Endothelial cell of hepatic sinusoid (primary cell): ENCODE measurements at regions not wholly inside any gene's neighbourhood (a gene's known extent, or its start where the extent isn't known, plus 50 kb on each side); places are given as distances from the start of the nearest gene placed in this dataset.
"Not testable (repeated sequence)": the region's sequence is repeated elsewhere in the genome, so short reads cannot be mapped to it uniquely, and the experiment has no call there.

Experiments used
- in situ Hi-C: cut with HindIII; loops from 2 replicates; pipeline ENCODE4 v1.10.0; 2017; ENCODE audit warnings: low sequenced_read_pairs

GRCh38 chr6:109875973-109876372 lies 102.1 kb upstream of the GPR6 start:
- in situ Hi-C loops, result no loop called here

GRCh38 chr6:109877028-109878004 lies 100.8 kb upstream of the GPR6 start:
- in situ Hi-C loops, result no loop called here

- in situ Hi-C loops, result not testable (repeated sequence)
These were observed 100.0 kb upstream of the GPR6 start for GRCh38 chr6:109878005-109878690.

GRCh38 chr6:109879081-109879480 lies 99.0 kb upstream of the GPR6 start:
- in situ Hi-C loops, result not testable (repeated sequence)

GRCh38 chr6:109879521-109879920 lies 98.6 kb upstream of the GPR6 start:
- in situ Hi-C loops, result no loop called here

- in situ Hi-C loops, result not testable (repeated sequence)
These were observed 97.0 kb upstream of the GPR6 start for GRCh38 chr6:109881069-109881468.

- in situ Hi-C loops, result not testable (repeated sequence)
These were observed 96.1 kb upstream of the GPR6 start for GRCh38 chr6:109881953-109882490.

GRCh38 chr6:109891924-109892323 lies 86.2 kb upstream of the GPR6 start:
- in situ Hi-C loops, result no loop called here

GRCh38 chr6:109892451-109893435 lies 85.4 kb upstream of the GPR6 start:
- in situ Hi-C loops, result no loop called here

- in situ Hi-C loops, result no loop called here
These were observed 84.5 kb upstream of the GPR6 start for GRCh38 chr6:109893606-109894005.

- in situ Hi-C loops, result no loop called here
These were observed 83.9 kb upstream of the GPR6 start for GRCh38 chr6:109894181-109894580.

- in situ Hi-C loops, result no loop called here
These were observed 81.8 kb upstream of the GPR6 start for GRCh38 chr6:109896341-109896740.

GRCh38 chr6:109897025-109897424 lies 81.1 kb upstream of the GPR6 start:
- in situ Hi-C loops, result no loop called here

GRCh38 chr6:109897561-109898080 lies 80.5 kb upstream of the GPR6 start:
- in situ Hi-C loops, result no loop called here

GRCh38 chr6:109901976-109902375 lies 76.1 kb upstream of the GPR6 start:
- in situ Hi-C loops, result no loop called here

- in situ Hi-C loops, result no loop called here
These were observed 75.2 kb upstream of the GPR6 start for GRCh38 chr6:109902870-109903269.

GRCh38 chr6:109910571-109910970 lies 67.5 kb upstream of the GPR6 start:
- in situ Hi-C loops, result no loop called here

GRCh38 chr6:109912118-109912517 lies 66.0 kb upstream of the GPR6 start:
- in situ Hi-C loops, result no loop called here

- in situ Hi-C loops, result no loop called here
These were observed 65.2 kb upstream of the GPR6 start for GRCh38 chr6:109912952-109913351.

GRCh38 chr6:109915748-109916147 lies 62.4 kb upstream of the GPR6 start:
- in situ Hi-C loops, result not testable (repeated sequence)
